ENCODE measurements at regions not wholly inside any gene's neighbourhood (a gene's known extent, or its start where the extent isn't known, plus 50 kb on each side); places are given as distances from the start of the nearest gene placed in this dataset.
A peak's percentile ranks its signal among the peaks of the same experiment; 100 is the strongest.

DNA sequence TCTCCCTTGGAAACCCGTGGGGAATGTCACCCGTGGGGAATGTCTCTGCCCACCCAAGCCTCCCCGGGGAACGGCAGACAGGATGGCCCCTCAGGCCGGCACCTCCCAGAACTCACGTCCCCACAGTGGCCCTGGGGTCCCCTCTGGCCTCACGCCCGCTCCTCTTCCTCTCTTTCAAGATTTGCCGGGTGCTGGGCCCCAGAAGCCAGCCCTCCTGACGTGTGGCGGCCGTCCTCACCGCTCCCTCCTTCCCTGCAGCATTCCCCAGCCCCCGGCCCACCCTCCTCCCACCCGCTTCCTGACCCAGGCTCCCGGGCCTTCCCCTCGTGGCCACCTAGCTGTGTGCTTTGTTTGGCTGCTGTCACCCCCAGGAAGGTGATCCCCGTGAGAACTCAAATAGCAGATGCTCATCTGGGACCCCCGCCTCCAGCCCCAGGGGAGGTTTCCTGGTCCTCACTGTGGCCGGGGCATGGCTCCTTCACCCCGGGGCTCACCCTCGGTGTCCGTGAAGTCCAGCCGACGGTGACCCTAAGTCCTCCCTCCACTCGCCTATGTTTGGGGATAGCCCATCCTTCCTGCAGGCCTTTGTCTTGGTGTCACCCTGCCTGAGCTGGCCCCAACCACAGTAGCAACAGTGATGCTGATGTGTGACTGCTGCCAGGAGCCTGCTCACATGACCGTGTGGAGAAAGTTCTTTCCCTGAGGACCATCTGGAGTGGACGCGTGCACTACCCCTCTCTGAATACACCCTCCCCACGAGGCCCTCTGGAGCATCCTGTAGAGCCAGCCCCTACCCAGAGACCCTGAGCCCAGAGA is 163.3 kb upstream of the IER5L start:
- no peak overlapping the region for H3K4me3 ChIP-seq
- H3K36me3 ChIP-seq (ENCODE audit: insufficient read depth, low read length), result no peaks in the 10 kb centered on the region
- no peak overlapping the region for H3K9ac ChIP-seq (ENCODE audit: insufficient read length)
- TF ChIP-seq EZH2 (IDR thresholded peaks at IDR 0.05), result no peak
- no peak for DNase-seq (ENCODE audit: low read depth, low spot score)
- no peaks in the 10 kb centered on the region for H3K9me3 ChIP-seq (ENCODE audit: low read depth, low read length)
- no peak overlapping the region for H3K27ac ChIP-seq

DNA sequence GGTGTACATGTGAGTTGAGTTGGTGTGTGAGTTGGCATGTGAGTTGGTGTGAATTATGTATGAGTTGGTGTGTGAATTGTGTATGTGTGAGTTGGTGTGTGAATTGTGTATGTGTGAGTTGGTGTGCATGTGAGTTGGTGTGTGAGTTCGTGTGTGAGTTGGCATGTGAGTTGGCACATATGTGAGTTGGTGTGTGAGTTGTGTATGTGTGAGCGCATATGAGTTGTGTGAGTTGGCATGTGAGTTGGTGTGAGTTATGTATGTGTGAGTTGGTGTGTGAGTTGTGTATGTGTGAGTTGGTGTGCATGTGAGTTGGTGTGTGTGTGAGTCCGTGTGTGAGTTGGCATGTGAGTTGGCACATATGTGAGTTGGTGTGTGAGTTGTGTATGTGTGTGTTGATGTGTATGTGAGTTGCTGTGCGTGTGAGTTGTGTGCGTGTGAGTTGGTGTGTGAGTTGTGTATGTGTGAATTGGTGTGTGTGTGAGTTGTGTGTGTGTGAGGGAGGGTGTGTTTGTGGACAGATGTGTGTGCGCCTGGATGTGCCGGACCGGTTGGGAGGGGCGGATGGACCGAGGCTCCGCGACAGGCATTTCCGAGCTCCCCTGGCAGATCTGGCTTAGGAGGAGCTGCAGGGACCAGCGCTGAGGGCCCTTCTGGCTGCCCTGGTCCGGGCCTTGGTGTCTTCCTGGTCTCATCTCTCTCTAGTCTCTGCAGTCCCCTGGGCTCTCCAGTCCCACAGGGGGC is 162.5 kb upstream of the IER5L start:
- Histone ChIP-seq H3K4me3 (no peak overlapping the region), H3K9me3 (ENCODE audit: low read depth, low read length) (no peaks in the 10 kb centered on the region), H3K27ac (0 out of 2 replicates have a peak overlapping the region, but pooled peaks have one; percentile 10), H3K9ac (ENCODE audit: insufficient read length) (no peak overlapping the region), H3K36me3 (ENCODE audit: insufficient read depth, low read length) (no peaks in the 10 kb centered on the region)
- no peak for TF ChIP-seq FOXP2 (optimal IDR thresholded peaks at IDR 0.05; ENCODE audit: control extremely low read depth, extremely low read length, insufficient read depth)
- no peak for TF ChIP-seq POLR2AphosphoS5 (IDR thresholded peaks at IDR 0.05; ENCODE audit: borderline replicate concordance, low read depth, low read length)
- TF ChIP-seq EZH2 (IDR thresholded peaks at IDR 0.05), result no peak
- DNase-seq (ENCODE audit: low read depth, low spot score), result no peak

DNA sequence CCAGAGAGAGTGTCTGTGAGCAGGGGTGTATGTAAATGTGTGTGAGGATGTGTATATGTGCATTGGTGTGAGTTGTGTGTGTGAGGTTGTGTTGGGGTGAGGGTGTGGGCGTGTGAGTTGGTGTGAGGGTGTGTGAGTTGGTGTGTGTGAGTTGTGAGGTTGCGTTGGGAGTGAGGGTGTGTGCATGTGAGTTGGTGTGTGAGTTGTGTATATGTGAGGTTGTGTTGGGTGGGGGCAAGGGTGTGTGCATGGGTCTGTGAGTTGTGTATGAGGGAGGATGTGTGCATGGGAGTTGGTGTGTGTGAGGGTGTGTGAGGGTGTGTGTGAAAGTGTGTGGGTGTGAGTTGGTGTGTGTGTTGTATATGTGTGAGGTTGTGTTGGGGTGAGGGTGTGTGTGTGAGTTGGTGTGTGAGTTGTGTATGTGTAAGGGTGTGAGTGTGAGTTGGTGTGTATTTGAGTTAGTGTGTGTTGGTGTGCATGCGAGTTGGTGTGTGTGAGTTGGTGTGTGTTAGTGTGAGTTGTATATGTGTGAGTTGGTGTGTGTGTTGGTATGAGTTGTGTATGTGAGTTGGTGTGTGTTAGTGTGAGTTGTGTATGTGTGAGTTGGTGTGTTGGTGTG is 161.6 kb upstream of the IER5L start:
- TF ChIP-seq EZH2 (IDR thresholded peaks at IDR 0.05) (no peak), FOXP2 (optimal IDR thresholded peaks at IDR 0.05; ENCODE audit: control extremely low read depth, extremely low read length, insufficient read depth) (no peak), POLR2AphosphoS5 (IDR thresholded peaks at IDR 0.05; ENCODE audit: borderline replicate concordance, low read depth, low read length) (no peak)
- peak overlapping the region; percentile 70; the same call in 1 of the 2 replicates for H3K27ac ChIP-seq

DNA sequence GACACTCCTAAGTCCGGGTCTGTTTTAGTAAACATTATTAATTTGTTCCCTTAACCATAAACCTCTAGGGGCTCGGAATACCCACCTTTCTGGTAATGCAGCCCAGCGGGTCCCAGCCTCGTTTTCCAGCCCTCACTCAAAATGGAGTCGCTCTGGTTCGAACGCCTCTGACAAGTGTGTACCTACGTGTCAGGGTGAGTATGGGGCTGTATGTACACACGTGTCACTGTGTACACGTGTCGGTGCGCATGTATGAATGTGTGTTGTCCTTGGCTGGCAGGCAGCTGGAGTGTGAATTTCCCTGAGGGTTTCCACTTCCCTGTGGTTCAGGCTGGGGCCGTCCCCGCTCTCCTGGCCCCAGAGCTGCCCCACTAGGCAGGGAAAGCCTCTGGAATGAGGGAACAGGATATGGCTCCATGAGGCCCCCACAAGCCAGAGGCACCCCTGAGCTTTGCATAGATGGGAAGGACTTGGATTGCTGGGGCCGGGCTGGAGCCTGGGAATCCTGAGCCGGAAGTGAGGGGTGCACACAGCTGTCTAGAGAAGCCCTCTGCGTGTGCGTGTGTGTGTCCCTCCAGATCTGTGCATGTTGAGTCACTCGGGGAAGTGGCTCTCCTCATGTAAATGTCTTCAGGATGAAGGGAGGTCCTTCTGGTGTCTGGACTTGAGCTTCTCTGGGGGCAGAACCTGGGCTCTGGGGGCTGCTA is 160.8 kb upstream of the IER5L start:
- Histone ChIP-seq H3K9ac (ENCODE audit: insufficient read length) (no peak overlapping the region), H3K27ac (peak overlapping the region; percentile 70), H3K9me3 (ENCODE audit: low read depth, low read length) (no peaks in the 10 kb centered on the region), H3K4me3 (no peak overlapping the region), H3K36me3 (ENCODE audit: insufficient read depth, low read length) (no peaks in the 10 kb centered on the region)
- TF ChIP-seq POLR2AphosphoS5 (IDR thresholded peaks at IDR 0.05; ENCODE audit: borderline replicate concordance, low read depth, low read length) (no peak), EZH2 (IDR thresholded peaks at IDR 0.05) (no peak), FOXP2 (optimal IDR thresholded peaks at IDR 0.05; ENCODE audit: control extremely low read depth, extremely low read length, insufficient read depth) (no peak)
- DNase-seq (ENCODE audit: low read depth, low spot score), result no peak

More for the DNA sequence above, 161.6 kb upstream of the IER5L start:
- Histone ChIP-seq H3K36me3 (ENCODE audit: insufficient read depth, low read length) (no peaks in the 10 kb centered on the region), H3K9ac (ENCODE audit: insufficient read length) (no peak overlapping the region), H3K9me3 (ENCODE audit: low read depth, low read length) (no peaks in the 10 kb centered on the region), H3K4me3 (no peak overlapping the region)
- no peak for DNase-seq (ENCODE audit: low read depth, low spot score)

DNA sequence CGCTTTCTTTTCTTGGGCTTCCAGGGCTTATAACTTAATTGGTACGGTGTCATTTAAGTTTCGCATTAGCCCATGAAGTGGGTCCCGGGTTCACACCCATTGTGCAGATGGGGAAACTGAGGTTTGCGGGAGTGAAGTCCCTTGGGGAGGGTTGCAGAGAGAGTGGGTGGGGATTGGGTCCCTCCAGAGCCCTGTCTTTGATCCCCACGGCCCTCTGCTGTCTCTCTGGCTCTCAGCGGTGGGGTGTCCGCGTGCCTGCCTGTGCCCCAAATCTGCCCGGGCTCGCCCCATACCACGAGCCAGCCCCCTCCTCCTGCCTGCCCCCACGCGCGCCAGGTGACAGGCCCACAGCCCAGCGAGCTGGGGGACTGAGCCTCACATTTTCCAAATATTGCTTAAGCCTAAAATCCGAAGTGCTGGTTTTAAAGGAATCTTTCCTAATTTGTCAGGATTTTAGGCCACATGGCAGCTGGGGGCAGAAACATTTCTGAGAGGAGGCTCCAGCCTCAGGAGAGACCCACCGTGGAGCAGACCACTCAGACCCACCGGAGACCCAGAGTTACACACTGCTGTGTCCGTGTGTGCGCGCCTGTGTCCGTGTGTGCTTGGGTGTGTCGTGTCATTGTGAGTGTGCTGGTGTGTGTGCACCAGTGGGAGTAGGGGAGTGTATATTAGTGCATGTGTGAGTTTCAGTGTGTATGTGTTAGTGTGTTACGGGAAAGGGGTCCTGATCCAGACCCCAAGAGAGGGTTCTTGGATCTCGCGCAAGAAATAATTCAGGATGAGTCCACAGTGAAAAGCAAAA is 159.5 kb upstream of the IER5L start:
- Histone ChIP-seq H3K9ac (ENCODE audit: insufficient read length) (peak overlapping the region; percentile 46), H3K4me3 (peak overlapping the region; percentile 77), H3K27ac (peak overlapping the region; percentile 96), H3K9me3 (ENCODE audit: low read depth, low read length) (no peaks in the 10 kb centered on the region), H3K36me3 (ENCODE audit: insufficient read depth, low read length) (no peaks in the 10 kb centered on the region)
- no peak for DNase-seq (ENCODE audit: low read depth, low spot score)
- TF ChIP-seq EZH2 (IDR thresholded peaks at IDR 0.05) (no peak), POLR2AphosphoS5 (IDR thresholded peaks at IDR 0.05; ENCODE audit: borderline replicate concordance, low read depth, low read length) (no peak)

DNA sequence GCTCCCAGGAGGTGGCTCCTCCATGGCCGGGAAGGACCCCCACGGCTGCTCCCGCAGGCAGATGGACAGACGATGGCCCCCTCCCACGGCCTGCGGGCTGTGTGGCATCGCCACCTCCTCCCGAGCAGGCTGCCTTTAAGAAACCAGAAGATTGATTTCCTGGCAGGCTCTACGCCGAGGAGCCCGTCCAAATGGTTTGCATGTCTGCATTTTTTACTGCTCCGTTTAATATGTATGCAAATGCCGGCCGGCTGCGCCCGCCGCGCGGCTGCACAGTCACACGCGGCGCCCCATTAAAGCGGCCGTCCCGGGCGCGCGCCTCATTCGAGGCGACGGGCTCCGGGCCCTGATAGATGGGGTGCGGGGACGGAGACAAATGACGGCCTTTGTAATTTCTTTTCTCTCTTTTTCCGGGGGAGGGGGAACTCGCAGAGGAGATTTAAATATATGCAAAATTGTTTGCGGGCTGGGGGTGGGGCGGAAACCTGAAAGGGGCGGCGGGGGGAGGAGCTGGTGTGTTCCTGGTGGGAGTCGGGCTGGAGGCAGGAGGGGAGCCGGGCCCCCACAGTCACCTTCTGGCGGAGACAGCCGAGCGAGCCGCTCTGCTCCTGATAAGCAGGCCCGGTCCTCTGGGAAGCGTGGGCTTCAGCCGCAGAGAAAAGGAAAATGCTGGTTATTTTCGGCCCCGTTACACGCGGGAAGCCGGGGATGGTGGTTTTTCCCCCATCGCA is 158.7 kb upstream of the IER5L start:
- no peak for DNase-seq (ENCODE audit: low read depth, low spot score)
- peak overlapping the region; percentile 96 for H3K27ac ChIP-seq
- peak overlapping the region; percentile 77 for H3K4me3 ChIP-seq
- H3K9me3 ChIP-seq (ENCODE audit: low read depth, low read length), result no peaks in the 10 kb centered on the region
- peak overlapping the region; percentile 46 for H3K9ac ChIP-seq (ENCODE audit: insufficient read length)
- H3K36me3 ChIP-seq (ENCODE audit: insufficient read depth, low read length), result no peaks in the 10 kb centered on the region
- TF ChIP-seq FOXP2 (optimal IDR thresholded peaks at IDR 0.05; ENCODE audit: control extremely low read depth, extremely low read length, insufficient read depth) (no peak), POLR2AphosphoS5 (IDR thresholded peaks at IDR 0.05; ENCODE audit: borderline replicate concordance, low read depth, low read length) (peak; percentile 34; the same call in 1 of the 2 replicates)

GRCh38 chr9:129336130-129336528 is 158.1 kb upstream of the IER5L start:
- Histone ChIP-seq H3K9me3 (ENCODE audit: low read depth, low read length) (no peaks in the 10 kb centered on the region), H3K27ac (peak overlapping the region; percentile 96), H3K36me3 (ENCODE audit: insufficient read depth, low read length) (no peaks in the 10 kb centered on the region), H3K9ac (ENCODE audit: insufficient read length) (peak overlapping the region; percentile 46), H3K4me3 (peak overlapping the region; percentile 77)
- TF ChIP-seq EZH2 (IDR thresholded peaks at IDR 0.05), result no peak
- no peak for TF ChIP-seq FOXP2 (optimal IDR thresholded peaks at IDR 0.05; ENCODE audit: control extremely low read depth, extremely low read length, insufficient read depth)
- TF ChIP-seq POLR2AphosphoS5 (IDR thresholded peaks at IDR 0.05; ENCODE audit: borderline replicate concordance, low read depth, low read length), result no peak
- no peak for DNase-seq (ENCODE audit: low read depth, low spot score)
